Stromal cell of bone marrow (primary cell): ENCODE measurements at regions not wholly inside any gene's neighbourhood (a gene's known extent, or its start where the extent isn't known, plus 50 kb on each side); places are given as distances from the start of the nearest gene placed in this dataset.
"Not testable (repeated sequence)": the region's sequence is repeated elsewhere in the genome, so short reads cannot be mapped to it uniquely, and the experiment has no call there.

Source experiments
- DNase-seq: peaks from one replicate; pipeline ENCODE4 v3.0.0-alpha.2; 2012; ENCODE audit warnings: low read depth

GRCh38 chr7:152502813-152503790, 67.3 kb upstream of the KMT2C start:
- no peak for DNase-seq

- no peak for DNase-seq
Measured at GRCh38 chr7:152501506-152501905, 65.7 kb upstream of the KMT2C start.

- DNase-seq, result not testable (repeated sequence)
Measured at GRCh38 chr7:152499969-152500368, 64.2 kb upstream of the KMT2C start.

GRCh38 chr7:152495867-152496266, 60.1 kb upstream of the KMT2C start:
- DNase-seq, result no peak

- DNase-seq, result no peak
Measured at GRCh38 chr7:152492952-152493351, 57.1 kb upstream of the KMT2C start.

- DNase-seq, result no peak
Measured at GRCh38 chr7:152489044-152489443, 53.2 kb upstream of the KMT2C start.

GRCh38 chr7:152486968-152487367, 51.2 kb upstream of the KMT2C start:
- no peak for DNase-seq

- no peak for DNase-seq
Measured at GRCh38 chr7:152485826-152486225, 50.0 kb upstream of the KMT2C start.
